ENCODE measurements at regions not wholly inside any gene's neighbourhood (a gene's known extent, or its start where the extent isn't known, plus 50 kb on each side); places are given as distances from the start of the nearest gene placed in this dataset.

DNA sequence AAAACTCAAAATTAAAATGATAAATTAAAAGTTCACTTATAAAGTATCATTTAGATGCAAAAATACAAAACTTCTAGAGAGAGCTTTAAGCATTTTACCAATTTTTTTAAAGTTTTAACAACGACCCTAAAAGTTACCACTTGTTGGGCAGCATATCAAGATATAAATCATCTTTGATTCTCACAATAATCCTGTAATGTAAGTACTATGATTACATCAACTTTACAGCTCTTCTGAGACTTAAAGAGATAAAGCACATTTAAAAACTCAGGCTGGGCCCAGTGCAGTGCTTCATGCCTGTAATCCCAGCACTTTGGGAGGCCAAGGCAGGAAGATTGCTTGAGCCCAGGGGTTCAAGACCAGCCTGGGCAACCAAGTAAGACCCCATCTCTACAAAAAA is 202.7 kb upstream of the GPC6 start:
- no peaks in the 10 kb centered on the region for H3K9me3 ChIP-seq (ENCODE audit: low read depth, low read length)

DNA sequence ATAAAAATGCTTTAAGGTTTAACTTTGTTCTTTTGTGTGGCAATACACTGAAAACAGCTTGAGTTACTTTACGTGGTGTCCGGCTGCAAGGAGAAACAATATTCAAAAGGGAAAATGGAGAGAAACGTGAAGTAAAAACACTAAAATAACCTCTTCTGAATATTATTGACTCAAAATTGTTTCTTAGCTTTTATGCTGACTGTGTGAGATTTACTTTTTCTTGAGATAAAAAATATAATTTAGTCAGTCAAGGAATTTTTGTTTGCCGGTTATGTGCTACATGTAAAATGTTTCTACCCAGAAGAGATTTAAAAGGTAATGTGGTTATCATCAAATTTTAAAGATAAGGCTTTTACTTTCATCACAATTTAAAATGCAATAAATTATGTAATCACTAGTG is 200.6 kb upstream of the GPC6 start:
- Histone ChIP-seq H4K20me1 (ENCODE audit: insufficient read depth, low read length) (no peaks in the 10 kb centered on the region), H3K27me3 (ENCODE audit: insufficient read depth, low read length) (no peaks in the 10 kb centered on the region), H3K4me3 (ENCODE audit: insufficient read depth, low read length) (no peak overlapping the region), H2AFZ (ENCODE audit: low read length) (no peak overlapping the region), H3K4me2 (ENCODE audit: insufficient read depth, low read length) (no peak overlapping the region), H3K4me1 (ENCODE audit: insufficient read depth, low read length) (peaks cover 14% of the 10 kb centered on the region), H3K79me2 (ENCODE audit: insufficient read depth, low read length) (no peaks in the 10 kb centered on the region), H3K27ac (ENCODE audit: low read depth, low read length) (no peak overlapping the region), H3K36me3 (ENCODE audit: insufficient read depth, low read length) (no peaks in the 10 kb centered on the region), H3K9me3 (ENCODE audit: low read depth, low read length) (no peaks in the 10 kb centered on the region)
- TF ChIP-seq, protein P1, sequence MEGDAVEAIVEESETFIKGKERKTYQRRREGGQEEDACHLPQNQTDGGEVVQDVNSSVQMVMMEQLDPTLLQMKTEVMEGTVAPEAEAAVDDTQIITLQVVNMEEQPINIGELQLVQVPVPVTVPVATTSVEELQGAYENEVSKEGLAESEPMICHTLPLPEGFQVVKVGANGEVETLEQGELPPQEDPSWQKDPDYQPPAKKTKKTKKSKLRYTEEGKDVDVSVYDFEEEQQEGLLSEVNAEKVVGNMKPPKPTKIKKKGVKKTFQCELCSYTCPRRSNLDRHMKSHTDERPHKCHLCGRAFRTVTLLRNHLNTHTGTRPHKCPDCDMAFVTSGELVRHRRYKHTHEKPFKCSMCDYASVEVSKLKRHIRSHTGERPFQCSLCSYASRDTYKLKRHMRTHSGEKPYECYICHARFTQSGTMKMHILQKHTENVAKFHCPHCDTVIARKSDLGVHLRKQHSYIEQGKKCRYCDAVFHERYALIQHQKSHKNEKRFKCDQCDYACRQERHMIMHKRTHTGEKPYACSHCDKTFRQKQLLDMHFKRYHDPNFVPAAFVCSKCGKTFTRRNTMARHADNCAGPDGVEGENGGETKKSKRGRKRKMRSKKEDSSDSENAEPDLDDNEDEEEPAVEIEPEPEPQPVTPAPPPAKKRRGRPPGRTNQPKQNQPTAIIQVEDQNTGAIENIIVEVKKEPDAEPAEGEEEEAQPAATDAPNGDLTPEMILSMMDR (IDR thresholded peaks at IDR 0.05; ENCODE audit: extremely low read depth, low read depth, low read length), result no peak
- DNase-seq (ENCODE audit: insufficient read length, low spot score, missing footprints), result no peak

More for the DNA sequence above, 202.7 kb upstream of the GPC6 start:
- Histone ChIP-seq H3K79me2 (ENCODE audit: insufficient read depth, low read length) (no peaks in the 10 kb centered on the region), H3K4me1 (ENCODE audit: insufficient read depth, low read length) (peaks cover 3% of the 10 kb centered on the region), H4K20me1 (ENCODE audit: insufficient read depth, low read length) (no peaks in the 10 kb centered on the region), H3K4me3 (ENCODE audit: insufficient read depth, low read length) (no peak overlapping the region), H3K36me3 (ENCODE audit: insufficient read depth, low read length) (no peaks in the 10 kb centered on the region), H3K4me2 (ENCODE audit: insufficient read depth, low read length) (no peak overlapping the region), H3K27ac (ENCODE audit: low read depth, low read length) (no peak overlapping the region), H2AFZ (ENCODE audit: low read length) (no peak overlapping the region), H3K27me3 (ENCODE audit: insufficient read depth, low read length) (no peaks in the 10 kb centered on the region)
- TF ChIP-seq, protein P1 (IDR thresholded peaks at IDR 0.05; ENCODE audit: extremely low read depth, low read depth, low read length), result no peak
- DNase-seq (ENCODE audit: insufficient read length, low spot score, missing footprints), result no peak

DNA sequence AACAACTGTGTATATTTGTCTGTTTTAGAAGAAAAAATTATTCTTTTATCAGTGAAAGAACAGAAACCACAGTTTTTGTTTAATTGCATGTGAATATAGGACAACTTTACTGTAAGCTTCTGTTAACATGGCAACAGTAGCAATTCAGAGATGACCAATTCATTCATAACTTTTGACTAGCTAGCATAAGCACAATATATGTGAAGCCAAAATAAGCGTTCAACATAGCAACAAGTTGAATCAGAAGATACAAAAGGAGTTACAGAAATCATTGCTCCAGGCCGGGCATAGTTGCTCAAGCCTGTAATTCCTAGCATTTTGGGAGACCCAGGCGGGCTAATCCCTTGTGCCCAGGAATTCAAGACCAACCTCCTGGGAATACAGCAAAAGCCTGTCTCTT is 197.1 kb upstream of the GPC6 start:
- no peak overlapping the region for H3K4me3 ChIP-seq (ENCODE audit: insufficient read depth, low read length)
- TF ChIP-seq, protein P1 (IDR thresholded peaks at IDR 0.05; ENCODE audit: extremely low read depth, low read depth, low read length), result no peak
- H3K9me3 ChIP-seq (ENCODE audit: low read depth, low read length), result no peaks in the 10 kb centered on the region
- H3K36me3 ChIP-seq (ENCODE audit: insufficient read depth, low read length), result no peaks in the 10 kb centered on the region
- H3K4me2 ChIP-seq (ENCODE audit: insufficient read depth, low read length), result peak overlapping the region; percentile 58
- no peaks in the 10 kb centered on the region for H4K20me1 ChIP-seq (ENCODE audit: insufficient read depth, low read length)
- H2AFZ ChIP-seq (ENCODE audit: low read length), result peak overlapping the region; percentile 38
- H3K27me3 ChIP-seq (ENCODE audit: insufficient read depth, low read length), result no peaks in the 10 kb centered on the region
- H3K27ac ChIP-seq (ENCODE audit: low read depth, low read length), result peak overlapping the region; percentile 96
- H3K4me1 ChIP-seq (ENCODE audit: insufficient read depth, low read length), result peaks cover 19% of the 10 kb centered on the region
- peak; percentile 29 for DNase-seq (ENCODE audit: insufficient read length, low spot score, missing footprints)
- no peaks in the 10 kb centered on the region for H3K79me2 ChIP-seq (ENCODE audit: insufficient read depth, low read length)

DNA sequence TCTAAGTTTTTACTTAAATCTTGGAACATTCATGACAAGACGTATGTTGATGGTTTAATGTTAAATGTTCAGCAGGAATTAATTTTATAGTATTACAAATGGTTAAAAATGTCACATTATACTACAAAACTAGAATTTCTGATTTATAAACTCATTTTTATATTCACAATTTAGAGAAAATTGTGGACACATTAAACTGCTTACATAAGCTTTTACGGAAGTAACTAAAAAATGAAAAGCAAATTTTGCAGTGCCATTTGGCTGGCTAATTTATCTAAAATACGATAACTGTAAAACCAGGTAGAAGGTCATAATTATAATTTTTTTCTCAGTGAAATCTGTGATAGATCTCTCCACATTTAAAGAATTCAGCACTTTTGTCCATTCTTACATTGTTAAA is 190.2 kb upstream of the GPC6 start:
- Histone ChIP-seq H3K36me3 (ENCODE audit: insufficient read depth, low read length) (no peaks in the 10 kb centered on the region), H3K9me3 (ENCODE audit: low read depth, low read length) (no peaks in the 10 kb centered on the region), H3K27me3 (ENCODE audit: insufficient read depth, low read length) (no peaks in the 10 kb centered on the region)

More for the DNA sequence above, 190.2 kb upstream of the GPC6 start:
- Histone ChIP-seq H3K4me2 (ENCODE audit: insufficient read depth, low read length) (no peak overlapping the region), H3K79me2 (ENCODE audit: insufficient read depth, low read length) (no peaks in the 10 kb centered on the region), H2AFZ (ENCODE audit: low read length) (no peak overlapping the region), H3K4me3 (ENCODE audit: insufficient read depth, low read length) (no peak overlapping the region), H3K27ac (ENCODE audit: low read depth, low read length) (no peak overlapping the region), H4K20me1 (ENCODE audit: insufficient read depth, low read length) (no peaks in the 10 kb centered on the region), H3K4me1 (ENCODE audit: insufficient read depth, low read length) (peaks cover 5% of the 10 kb centered on the region)
- TF ChIP-seq, protein P1 (IDR thresholded peaks at IDR 0.05; ENCODE audit: extremely low read depth, low read depth, low read length), result no peak
- DNase-seq (ENCODE audit: insufficient read length, low spot score, missing footprints), result no peak

Measured in osteoblast (primary cell).